ENCODE measurements at regions not wholly inside any gene's neighbourhood (a gene's known extent, or its start where the extent isn't known, plus 50 kb on each side); places are given as distances from the start of the nearest gene placed in this dataset.

DNA sequence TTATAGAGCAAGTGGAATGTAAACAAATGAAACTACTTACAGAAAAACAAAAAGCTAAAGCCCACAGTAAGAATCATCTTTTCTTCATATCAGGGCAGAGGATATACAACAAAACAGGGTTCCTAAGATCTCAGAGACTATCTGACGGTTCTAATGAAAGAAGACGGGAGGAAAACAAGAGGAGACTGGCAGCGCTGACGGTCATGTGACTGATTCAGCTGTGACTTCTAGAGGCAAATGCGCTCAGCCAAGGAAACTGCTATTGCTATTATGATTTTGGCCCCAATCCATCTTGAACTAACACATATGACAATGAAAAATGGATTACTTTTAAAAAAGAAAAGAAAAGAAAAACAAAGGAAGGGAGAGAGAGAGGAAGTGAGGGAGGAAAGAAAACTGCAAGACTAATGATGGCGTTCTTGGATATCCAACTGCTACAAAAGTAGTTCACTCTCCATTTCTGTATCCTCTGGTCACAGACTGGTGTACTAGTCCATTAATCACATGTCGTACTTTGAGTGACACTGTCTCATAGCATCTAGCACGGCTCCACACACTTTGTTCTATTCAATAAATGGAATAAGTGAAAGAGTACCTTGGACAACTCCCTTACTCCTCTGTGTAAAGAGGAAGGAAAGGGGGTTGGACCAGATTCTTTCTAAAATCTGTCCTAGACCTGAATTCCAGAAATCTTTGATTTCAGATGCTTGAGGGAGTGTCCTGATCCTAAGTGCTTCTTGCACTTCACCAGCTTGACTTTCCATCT is 119.3 kb downstream of the DAD1 start:
- no peaks in the 10 kb centered on the region for H3K4me1 ChIP-seq
- no peaks in the 10 kb centered on the region for H3K9me3 ChIP-seq
- no peak for TF ChIP-seq POLR2AphosphoS5 (IDR thresholded peaks at IDR 0.05)
- TF ChIP-seq, protein P1, sequence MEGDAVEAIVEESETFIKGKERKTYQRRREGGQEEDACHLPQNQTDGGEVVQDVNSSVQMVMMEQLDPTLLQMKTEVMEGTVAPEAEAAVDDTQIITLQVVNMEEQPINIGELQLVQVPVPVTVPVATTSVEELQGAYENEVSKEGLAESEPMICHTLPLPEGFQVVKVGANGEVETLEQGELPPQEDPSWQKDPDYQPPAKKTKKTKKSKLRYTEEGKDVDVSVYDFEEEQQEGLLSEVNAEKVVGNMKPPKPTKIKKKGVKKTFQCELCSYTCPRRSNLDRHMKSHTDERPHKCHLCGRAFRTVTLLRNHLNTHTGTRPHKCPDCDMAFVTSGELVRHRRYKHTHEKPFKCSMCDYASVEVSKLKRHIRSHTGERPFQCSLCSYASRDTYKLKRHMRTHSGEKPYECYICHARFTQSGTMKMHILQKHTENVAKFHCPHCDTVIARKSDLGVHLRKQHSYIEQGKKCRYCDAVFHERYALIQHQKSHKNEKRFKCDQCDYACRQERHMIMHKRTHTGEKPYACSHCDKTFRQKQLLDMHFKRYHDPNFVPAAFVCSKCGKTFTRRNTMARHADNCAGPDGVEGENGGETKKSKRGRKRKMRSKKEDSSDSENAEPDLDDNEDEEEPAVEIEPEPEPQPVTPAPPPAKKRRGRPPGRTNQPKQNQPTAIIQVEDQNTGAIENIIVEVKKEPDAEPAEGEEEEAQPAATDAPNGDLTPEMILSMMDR (IDR thresholded peaks at IDR 0.05): no peak
- no peak for TF ChIP-seq POLR2A (IDR thresholded peaks at IDR 0.05)
- H3K27me3 ChIP-seq: no peaks in the 10 kb centered on the region
- DNase-seq (ENCODE audit: low spot score in 2 of 2): no peak
- intact Hi-C loops (cut with DNase I; ENCODE audit: low total_unique reads): no loop called here
- no peak overlapping the region for H3K4me3 ChIP-seq
- H3K27ac ChIP-seq: no peak overlapping the region
- H3K36me3 ChIP-seq: no peaks in the 10 kb centered on the region

DNA sequence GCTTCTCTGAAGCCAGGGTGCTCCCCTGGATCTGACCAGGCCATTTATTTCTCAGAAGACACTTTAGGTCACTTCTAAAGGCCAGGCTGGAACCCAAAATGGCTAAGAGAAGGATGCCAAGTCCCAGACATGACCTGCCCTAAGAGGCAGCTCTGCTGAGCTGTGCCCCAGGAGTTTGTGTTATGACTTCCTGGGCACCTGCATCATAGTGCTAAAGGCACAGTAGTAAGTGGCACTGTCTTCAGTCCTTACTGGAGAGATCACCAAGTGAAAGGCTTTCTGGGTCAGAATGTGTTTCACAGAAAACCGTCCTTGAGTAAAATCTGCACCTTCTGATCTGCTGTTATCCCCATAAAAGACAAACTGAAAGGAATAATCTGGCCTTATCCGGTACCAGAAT is 120.2 kb downstream of the DAD1 start:
- Histone ChIP-seq H3K9me3 (no peaks in the 10 kb centered on the region), H3K27ac (no peak overlapping the region), H3K27me3 (no peaks in the 10 kb centered on the region), H3K36me3 (no peaks in the 10 kb centered on the region), H3K4me1 (no peaks in the 10 kb centered on the region), H3K4me3 (no peak overlapping the region)
- DNase-seq (ENCODE audit: low spot score in 2 of 2): no peak
- TF ChIP-seq, protein P1 (IDR thresholded peaks at IDR 0.05): no peak
- TF ChIP-seq POLR2AphosphoS5 (IDR thresholded peaks at IDR 0.05): no peak
- intact Hi-C loops (cut with DNase I; ENCODE audit: low total_unique reads): no loop called here

DNA sequence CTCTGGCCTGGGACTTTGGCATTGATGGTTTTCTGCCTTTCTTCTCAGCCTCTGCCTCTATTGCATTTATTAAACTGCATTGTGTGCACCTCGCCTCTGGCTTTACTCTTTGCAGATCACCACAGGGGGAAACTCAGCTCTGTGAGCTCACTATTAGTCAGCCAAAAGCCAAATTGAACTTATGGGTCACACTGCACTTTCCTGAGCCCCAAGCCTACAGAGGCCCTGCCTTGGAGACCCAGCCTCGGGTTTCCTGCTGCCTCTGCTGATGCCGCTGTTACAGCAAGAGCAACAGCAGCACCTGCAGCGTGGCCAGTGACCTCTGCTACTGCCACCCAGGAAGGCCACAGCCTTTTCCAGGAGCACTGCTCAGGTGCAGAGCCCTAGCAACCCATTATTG is 122.5 kb downstream of the DAD1 start:
- H3K27me3 ChIP-seq: no peaks in the 10 kb centered on the region
- TF ChIP-seq POLR2A (IDR thresholded peaks at IDR 0.05): no peak
- TF ChIP-seq POLR2AphosphoS5 (IDR thresholded peaks at IDR 0.05): no peak
- TF ChIP-seq, protein P1 (IDR thresholded peaks at IDR 0.05): no peak
- H3K9me3 ChIP-seq: no peaks in the 10 kb centered on the region
- H3K27ac ChIP-seq: no peak overlapping the region
- no peak overlapping the region for H3K4me3 ChIP-seq
- intact Hi-C loops (cut with DNase I; ENCODE audit: low total_unique reads): no loop called here
- H3K4me1 ChIP-seq: no peaks in the 10 kb centered on the region
- no peaks in the 10 kb centered on the region for H3K36me3 ChIP-seq
- DNase-seq (ENCODE audit: low spot score in 2 of 2): no peak

DNA sequence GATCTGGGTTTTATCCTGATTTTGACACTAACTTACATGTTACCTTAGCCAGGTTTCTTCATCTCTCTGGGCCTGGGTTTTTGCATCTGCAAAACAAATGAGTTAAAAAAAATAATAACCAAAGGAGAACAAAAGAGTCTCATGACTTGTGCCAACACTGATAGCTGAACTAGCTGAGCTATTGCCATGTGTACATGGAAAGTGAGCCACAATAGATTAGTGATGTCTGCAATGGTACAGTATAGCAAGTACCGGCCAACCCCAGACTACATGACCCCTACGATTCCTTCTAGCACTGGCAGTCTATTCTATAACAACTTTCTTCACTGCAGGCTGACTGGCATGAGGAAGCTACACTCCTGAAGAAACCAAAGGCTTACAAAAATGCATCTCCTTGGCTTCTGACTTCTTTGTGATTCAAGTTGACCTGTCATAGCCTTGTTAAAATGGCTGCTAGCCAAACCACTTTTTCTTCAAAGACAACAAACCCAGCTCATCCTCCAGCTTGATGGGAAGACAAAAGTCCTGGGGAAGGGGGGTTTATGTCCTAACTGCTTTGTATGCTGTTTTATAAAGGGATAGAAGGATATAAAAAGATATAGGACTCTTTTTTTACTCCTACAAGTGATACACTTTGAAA is 123.7 kb downstream of the DAD1 start:
- Histone ChIP-seq H3K27ac (no peak overlapping the region), H3K9me3 (no peaks in the 10 kb centered on the region), H3K27me3 (no peaks in the 10 kb centered on the region), H3K4me3 (no peak overlapping the region), H3K4me1 (no peaks in the 10 kb centered on the region), H3K36me3 (no peaks in the 10 kb centered on the region)
- intact Hi-C loops (cut with DNase I; ENCODE audit: low total_unique reads): no loop called here
- no peak for DNase-seq (ENCODE audit: low spot score in 2 of 2)
- no peak for TF ChIP-seq POLR2A (IDR thresholded peaks at IDR 0.05)
- no peak for TF ChIP-seq POLR2AphosphoS5 (IDR thresholded peaks at IDR 0.05)
- TF ChIP-seq, protein P1 (IDR thresholded peaks at IDR 0.05): no peak

DNA sequence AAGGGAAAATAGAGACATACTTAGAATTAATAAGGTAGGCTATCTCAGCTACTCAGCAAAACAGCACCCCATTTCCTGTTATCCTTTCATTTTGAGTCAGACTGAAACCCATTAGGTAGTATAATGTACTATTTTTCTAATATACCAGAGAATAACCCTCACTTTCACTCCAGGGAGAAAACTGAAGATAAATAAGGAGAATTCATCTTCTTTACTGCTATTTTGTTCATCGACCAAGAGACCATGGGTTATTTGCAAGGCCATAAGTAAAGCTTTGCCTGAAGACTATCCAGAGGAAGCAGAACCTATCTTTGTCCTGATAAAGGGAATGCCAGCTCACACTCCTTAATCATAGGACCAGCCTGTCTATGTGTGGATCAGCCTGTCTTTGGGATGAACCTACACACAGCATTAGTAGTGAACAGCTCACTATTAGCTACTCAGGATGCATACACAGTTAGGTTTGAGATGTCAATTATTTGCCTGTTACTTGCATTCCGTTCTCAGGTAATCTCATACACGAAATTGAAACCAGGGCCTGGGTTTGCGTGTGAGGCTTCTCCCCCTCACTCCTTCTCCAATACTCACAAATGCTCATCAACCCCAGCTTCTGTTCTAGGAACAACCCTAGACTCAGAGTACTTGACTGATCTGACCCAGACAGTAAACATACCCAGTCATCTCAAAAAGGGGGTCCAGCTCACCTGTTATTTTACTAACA is 124.4 kb downstream of the DAD1 start:
- H3K27me3 ChIP-seq: no peaks in the 10 kb centered on the region
- H3K27ac ChIP-seq: no peak overlapping the region
- no peaks in the 10 kb centered on the region for H3K36me3 ChIP-seq
- no peak overlapping the region for H3K4me3 ChIP-seq
- intact Hi-C loops (cut with DNase I; ENCODE audit: low total_unique reads): no loop called here
- no peak for DNase-seq (ENCODE audit: low spot score in 2 of 2)
- H3K4me1 ChIP-seq: no peaks in the 10 kb centered on the region
- TF ChIP-seq POLR2AphosphoS5 (IDR thresholded peaks at IDR 0.05) (no peak), POLR2A (IDR thresholded peaks at IDR 0.05) (no peak)
- TF ChIP-seq, protein P1 (IDR thresholded peaks at IDR 0.05): no peak
- H3K9me3 ChIP-seq: no peaks in the 10 kb centered on the region
